Left forelimb (tissue), 1 donor: ENCODE measurements at regions not wholly inside any gene's neighbourhood (a gene's known extent, or its start where the extent isn't known, plus 50 kb on each side); places are given as distances from the start of the nearest gene placed in this dataset.

Experiments used
- DNase-seq: peaks from one replicate; pipeline ENCODE4 v3.0.0-alpha.2; 2018; ENCODE audit warnings: low spot score

GRCh38 chr9:96038271-96038670, 162.8 kb downstream of the ERCC6L2 start:
- DNase-seq, result no peak

DNA sequence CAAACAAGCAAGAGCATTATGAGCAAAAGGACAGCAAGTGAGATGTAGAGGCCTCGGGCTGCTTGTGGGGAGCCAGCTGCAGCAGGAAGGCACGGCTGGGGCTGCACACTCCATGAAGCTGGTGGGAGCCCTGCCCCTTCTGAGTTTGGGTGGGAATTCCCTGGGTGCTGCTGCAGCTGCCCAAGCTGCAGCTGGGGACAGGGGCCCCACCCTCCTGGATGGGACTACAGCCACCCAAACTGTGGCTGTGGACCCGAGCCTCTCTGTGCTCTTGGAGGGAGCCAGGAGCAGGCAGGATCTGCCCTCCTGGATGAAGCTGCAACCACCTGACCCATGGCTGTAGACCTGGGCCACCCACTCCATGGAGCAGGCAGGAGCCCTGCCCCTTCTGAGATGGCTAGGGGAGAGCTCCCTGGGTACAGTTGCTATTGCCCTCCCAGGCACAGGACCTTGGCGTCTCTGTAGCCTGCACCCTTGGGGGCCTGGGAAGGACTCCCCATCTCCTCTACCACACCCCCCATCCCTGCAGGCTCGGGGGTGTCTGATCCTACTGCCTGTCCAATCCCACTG, 159.1 kb downstream of the ERCC6L2 start:
- DNase-seq, result no peak

- DNase-seq, result no peak
These were observed 158.4 kb downstream of the ERCC6L2 start for GRCh38 chr9:96033896-96034295.

DNA sequence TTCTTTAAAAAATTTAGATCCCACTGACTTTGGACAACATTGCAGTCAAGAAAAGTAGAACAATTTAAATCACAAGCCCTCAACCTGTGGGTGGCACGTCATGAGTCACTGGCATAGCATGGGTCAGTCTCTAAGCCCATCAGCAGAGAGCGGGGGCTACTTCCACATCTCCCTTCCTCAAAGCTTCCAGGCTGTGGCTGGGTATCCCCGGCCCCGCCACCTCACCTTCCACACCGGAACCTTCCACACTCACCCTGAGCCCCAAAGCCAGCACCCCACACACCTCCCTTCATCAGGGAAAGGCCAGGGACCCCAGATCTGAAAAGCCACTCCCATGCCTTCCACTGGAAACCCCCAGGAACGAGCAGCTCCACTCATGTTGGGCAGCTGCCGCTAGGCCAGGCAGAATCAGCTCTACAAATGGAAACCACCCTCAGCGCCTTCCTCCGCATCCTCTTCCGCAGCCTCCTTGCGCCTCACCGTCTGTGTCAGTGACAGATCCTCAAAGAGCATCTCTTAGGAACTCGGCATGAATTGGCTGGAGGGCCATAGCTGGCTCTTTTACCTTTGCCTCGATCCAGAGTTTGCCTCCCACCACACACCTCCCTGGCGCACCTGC, 156.5 kb downstream of the ERCC6L2 start:
- DNase-seq, result no peak

GRCh38 chr9:96031366-96031824, 155.9 kb downstream of the ERCC6L2 start:
- no peak for DNase-seq

- DNase-seq, result no peak
These were observed 154.4 kb downstream of the ERCC6L2 start for GRCh38 chr9:96029722-96030530.

DNA sequence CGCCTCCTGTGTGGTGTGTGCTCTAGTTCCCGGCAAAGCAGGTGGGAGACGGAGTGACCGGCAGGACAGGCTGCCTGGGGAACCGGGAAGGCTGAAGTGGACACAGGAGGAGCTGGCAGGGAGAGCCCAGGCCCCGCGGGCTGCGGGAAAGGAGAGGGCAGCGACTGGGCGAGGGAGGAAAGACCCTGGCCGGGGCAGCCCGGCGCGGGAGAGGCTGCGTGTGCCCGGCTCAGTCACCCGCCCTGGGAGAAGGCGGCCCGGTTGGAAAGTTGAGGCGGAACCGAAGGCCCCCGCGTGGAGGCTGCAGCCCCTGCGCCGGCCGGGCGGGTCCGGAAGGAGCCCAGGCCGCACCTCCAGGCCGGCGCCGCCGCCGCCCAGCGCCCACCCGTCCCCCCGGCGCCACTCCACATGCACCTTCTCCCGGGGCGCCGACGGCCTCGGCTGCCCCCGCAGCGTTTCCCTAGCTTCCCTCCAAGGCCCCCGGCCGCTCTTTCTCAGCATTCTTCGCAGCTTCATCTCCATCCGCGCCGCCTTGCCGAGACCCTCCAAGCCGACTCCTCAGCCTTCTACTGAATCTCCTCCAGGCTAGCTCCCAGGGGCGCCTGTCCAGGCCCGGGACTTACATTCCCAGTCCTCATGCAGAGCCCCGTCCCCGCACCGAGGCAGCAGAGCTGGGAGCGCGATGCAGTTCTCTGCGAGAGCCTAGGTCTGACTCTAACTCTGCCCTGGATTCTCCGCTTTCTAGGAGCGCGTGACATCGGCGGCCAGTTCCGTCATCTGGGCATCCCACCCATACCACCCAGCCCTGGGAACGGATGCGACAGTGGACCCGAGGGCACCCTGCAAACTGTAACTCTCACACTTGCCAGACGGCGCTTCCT, 152.0 kb downstream of the ERCC6L2 start:
- no peak for DNase-seq

DNA sequence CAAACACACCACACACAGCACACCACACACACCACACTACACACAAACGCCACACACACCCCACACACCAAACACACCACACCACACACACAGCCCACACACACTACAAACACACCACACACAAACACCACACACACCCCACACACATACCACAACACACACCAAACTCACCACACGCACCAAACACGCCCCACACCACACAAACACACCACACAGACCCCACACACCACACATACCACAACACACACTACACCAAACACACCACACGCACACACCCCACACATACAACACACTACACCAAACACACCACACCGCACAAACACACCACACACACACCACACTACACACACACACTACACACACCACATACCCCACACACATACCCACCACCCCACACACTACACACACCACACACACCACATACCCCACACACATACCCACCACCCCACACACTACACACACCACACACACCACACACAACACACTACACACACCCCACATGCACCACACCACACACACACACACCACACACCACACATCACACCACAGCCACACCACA, 151.2 kb downstream of the ERCC6L2 start:
- DNase-seq, result no peak

DNA sequence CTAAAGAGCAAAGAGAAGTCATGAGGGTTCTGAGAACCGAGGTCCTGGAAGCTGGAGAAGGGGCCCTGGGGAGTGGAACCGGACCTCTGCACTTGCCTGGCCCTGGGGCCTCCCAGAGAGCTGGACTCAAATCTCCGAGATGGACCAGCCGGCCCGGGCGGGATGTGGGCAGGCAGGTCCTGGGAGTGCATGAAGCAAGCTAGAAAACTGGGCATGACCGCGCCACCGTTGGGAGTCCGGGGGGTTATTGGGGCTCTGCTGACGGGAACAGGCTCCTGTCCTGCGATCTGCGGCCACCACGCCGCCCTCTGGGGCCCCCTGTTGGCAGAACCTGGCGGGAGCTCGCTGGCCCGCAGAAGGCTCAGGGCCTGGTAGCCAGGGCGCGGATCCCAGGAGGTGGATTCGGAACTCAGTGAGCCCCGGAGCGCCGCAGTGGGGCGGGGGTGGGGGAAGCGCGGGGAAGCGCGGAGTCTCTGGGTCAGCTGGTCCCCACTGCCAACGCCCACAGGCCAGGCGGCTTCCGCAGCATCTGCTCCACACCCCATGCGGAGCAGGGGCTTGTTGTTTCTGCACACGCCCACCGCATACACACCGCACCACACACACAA, 150.6 kb downstream of the ERCC6L2 start:
- no peak for DNase-seq

- no peak for DNase-seq
These were observed 148.0 kb downstream of the ERCC6L2 start for GRCh38 chr9:96023486-96023885.

- DNase-seq, result no peak
These were observed 147.1 kb downstream of the ERCC6L2 start for GRCh38 chr9:96022445-96023051.

- DNase-seq, result no peak
These were observed 146.3 kb downstream of the ERCC6L2 start for GRCh38 chr9:96021551-96022444.

DNA sequence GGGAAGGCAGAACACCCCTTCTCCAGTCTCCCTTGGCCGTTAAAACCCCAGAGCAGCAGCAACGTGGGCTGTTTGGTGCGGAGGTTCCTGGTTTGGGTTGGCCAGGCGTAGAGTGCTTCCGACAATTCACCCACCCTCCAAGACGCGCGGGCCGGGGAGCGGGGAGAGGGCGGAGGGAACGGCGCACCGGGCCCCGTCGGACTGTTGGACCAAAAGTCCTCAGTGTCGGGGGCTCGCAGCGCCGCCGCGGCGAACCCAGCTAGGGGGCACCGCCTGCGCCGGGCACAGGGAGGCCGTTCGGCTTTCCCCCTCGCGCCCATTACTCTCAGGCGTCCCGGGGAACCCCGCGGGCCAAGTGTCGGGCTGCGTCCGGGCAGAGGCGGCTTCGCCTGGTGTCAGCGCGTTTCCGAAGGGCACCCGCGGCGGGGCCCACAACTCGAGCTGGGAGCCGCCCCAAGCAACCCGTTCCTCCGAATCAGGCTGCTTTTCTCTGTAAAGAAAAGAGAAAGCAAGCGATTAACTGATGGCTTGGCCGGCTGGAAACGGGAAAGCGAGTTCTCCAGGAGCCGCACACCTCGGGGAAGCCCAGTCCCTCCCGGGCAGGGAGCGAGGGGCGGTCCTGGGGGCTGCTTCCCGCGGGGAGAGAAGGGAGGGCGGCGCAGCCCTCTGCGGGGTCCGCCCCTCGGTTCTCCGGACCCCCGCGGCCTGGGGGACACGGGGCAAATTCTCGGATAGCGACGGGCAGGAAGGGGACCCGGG, 145.5 kb downstream of the ERCC6L2 start:
- DNase-seq, result no peak

- no peak for DNase-seq
These were observed 144.9 kb downstream of the ERCC6L2 start for GRCh38 chr9:96020300-96020791.
